ENCODE measurements at regions not wholly inside any gene's neighbourhood (a gene's known extent, or its start where the extent isn't known, plus 50 kb on each side); places are given as distances from the start of the nearest gene placed in this dataset.

GRCh38 chr4:71184195-71184781 lies 154.5 kb upstream of the SLC4A4 start:
- no peak overlapping the region for H3K9ac ChIP-seq (ENCODE audit: control insufficient read depth, insufficient read depth, low read length)
- H3K4me1 ChIP-seq (ENCODE audit: control insufficient read depth, insufficient read depth, low read length) = no peaks in the 10 kb centered on the region
- FAIRE-seq = peak; percentile 95
- intact Hi-C loops (cut with micrococcal nuclease; ENCODE audit: unreplicated experiment) (loop anchor here (1.0 to 10.0 kb wide), 4 partner anchors 369 to 579 kb away; no protein-coding TSS in a partner anchor), in situ Hi-C loops (cut with MboI) (no loop called here)
- no peaks in the 10 kb centered on the region for H3K9me3 ChIP-seq (replicated peaks; ENCODE audit: control insufficient read depth, insufficient read depth, low read length)
- peaks cover 5 to 24% of the 10 kb centered on the region in 2 experiments for H3K27me3 ChIP-seq (replicated peaks in 1 of 2; ENCODE audit: control insufficient read depth in 2 of 2, insufficient read depth in 2 of 2, low read length in 1 of 2)
- H3K79me2 ChIP-seq (ENCODE audit: control insufficient read depth, insufficient read depth, low read length) = no peaks in the 10 kb centered on the region
- ChIA-PET POLR2A (no interaction called here), RAD21 (ENCODE audit: unreplicated experiment) (interaction anchor here (0.5 to 1.5 kb wide), 5 partner anchors 70 to 1866 kb away, joined by 3 to 6 read pairs (median 3); no protein-coding TSS in a partner anchor), SMC1A (ENCODE audit: uncharacterized antibody, unreplicated experiment) (interaction anchor here (0.6 to 2.1 kb wide), 7 partner anchors 10 to 625 kb away, joined by 3 to 6 read pairs (median 3); no protein-coding TSS in a partner anchor), CTCF (interaction anchor here (0.7 to 3.2 kb wide), 21 partner anchors 10 to 807 kb away, joined by 3 to 17 read pairs (median 4); no protein-coding TSS in a partner anchor)
- peak; percentile 90 for ATAC-seq
- no peak overlapping the region for H3K4me3 ChIP-seq
- no peaks in the 10 kb centered on the region for H3K36me3 ChIP-seq (ENCODE audit: control insufficient read depth in 2 of 2, insufficient read depth in 2 of 2, low read length in 1 of 2)
- no peak overlapping the region for H3K27ac ChIP-seq (ENCODE audit: control insufficient read depth, insufficient read depth)
- no peaks in the 10 kb centered on the region for H4K20me1 ChIP-seq (ENCODE audit: control insufficient read depth, insufficient read depth)
- TF ChIP-seq RAD21 (IDR thresholded peaks at IDR 0.05; ENCODE audit: insufficient read depth, low read depth, low read length) = peak; percentile 75
- no peak for TF ChIP-seq PBX3 (IDR thresholded peaks at IDR 0.05; ENCODE audit: insufficient replicate concordance, low read depth, low read length)
- no peak for TF ChIP-seq NBN (IDR thresholded peaks at IDR 0.05)
- peak; percentile 75; the same call in 1 of the 2 replicates for TF ChIP-seq SMC3 (IDR thresholded peaks at IDR 0.05; ENCODE audit: borderline replicate concordance, low read length)
- peak; percentile 64 to 75 (median 72) for TF ChIP-seq CTCF (IDR thresholded peaks at IDR 0.05 in 2 of 3, conservative IDR thresholded peaks at IDR 0.05 in 1 of 3; ENCODE audit: control insufficient read depth in 2 of 3, extremely low read depth in 1 of 3, insufficient read depth in 1 of 3, low read depth in 3 of 3, low read length in 3 of 3)
- peak; percentile 71; the same call in 1 of the 2 replicates for TF ChIP-seq CREM (IDR thresholded peaks at IDR 0.05; ENCODE audit: low read depth)
- peak; percentile 92 for TF ChIP-seq ATF7 (IDR thresholded peaks at IDR 0.05; ENCODE audit: low read depth)
- TF ChIP-seq CREB1 (IDR thresholded peaks at IDR 0.05; ENCODE audit: low read depth) = peak; percentile 58; the same call in 1 of the 2 replicates
- no TSS peak for BruUV-seq (replicated peaks)
- peak; percentile 13 for DNase-seq (ENCODE audit: low read depth, low spot score)
- H2AFZ ChIP-seq (ENCODE audit: control insufficient read depth, low read depth, low read length) = no peak overlapping the region
- no peak overlapping the region for H3K4me2 ChIP-seq (ENCODE audit: control insufficient read depth, insufficient read depth)
- WGBS (ENCODE audit: insufficient coverage, insufficient replicate concordance, low lambda C conversion rate, missing lambda C conversion rate) = 25% methylated on average over 10 of the region's 10 CpGs
